ENCODE measurements at regions not wholly inside any gene's neighbourhood (a gene's known extent, or its start where the extent isn't known, plus 50 kb on each side); places are given as distances from the start of the nearest gene placed in this dataset.

- no peak for TF ChIP-seq CTCF (IDR thresholded peaks at IDR 0.05)
- TF ChIP-seq POLR2AphosphoS5 (IDR thresholded peaks at IDR 0.05): no peak
Observed at GRCh38 chr12:116646901-116647300, 87.7 kb downstream of the MAP1LC3B2 start.
